IMR-90 (cell line): ENCODE measurements at regions not wholly inside any gene's neighbourhood (a gene's known extent, or its start where the extent isn't known, plus 50 kb on each side); places are given as distances from the start of the nearest gene placed in this dataset.
A peak's percentile ranks its signal among the peaks of the same experiment; 100 is the strongest.

Source experiments
- ATAC-seq: fragments of 200-7000 bp; cut with Tn5 transposase; 2 replicates; pipeline ENCODE4 v1.9.1; 2020; ENCODE audit warnings: low read depth, mild to moderate bottlenecking, moderate library complexity
- BruUV-seq: library from RNA; stranded (reverse); fragments of 400-500 nt; replicated peaks from 2 replicates; lab custom pipeline; 2021; lab: Mats Ljungman, UMichigan
- CTCF ChIA-PET: fragments of 300-600 bp; formaldehyde crosslinking; extraction: SDS; loops from one replicate; lab custom pipeline; 2021; ENCODE audit warnings: antibody characterized with exemption; lab: Yijun Ruan, JAX
- POLR2A ChIA-PET: fragments of 300-600 bp; sonication (Branson Sonifier 250); formaldehyde crosslinking; loops from one replicate; lab custom pipeline; 2022; ENCODE audit warnings: antibody characterized with exemption; ENCODE audit not compliant: unreplicated experiment; lab: Charles Lee
- DNase-seq: peaks from one replicate; pipeline ENCODE4 v3.0.0; 2013
- H2AFZ ChIP-seq: replicated peaks from 2 replicates; pipeline ENCODE3; 2013; ENCODE audit warnings: low read length, mild to moderate bottlenecking; ENCODE audit not compliant: poor library complexity
- H2AK5ac ChIP-seq: 2 replicates; pipeline ENCODE4 v1.6.1; 2013; ENCODE audit warnings: low read depth, low read length, inconsistent platforms
- H2AK9ac ChIP-seq: replicated peaks from 2 replicates; pipeline ENCODE3; 2013; ENCODE audit warnings: mild to moderate bottlenecking, low read depth, low read length, moderate library complexity; ENCODE audit not compliant: poor library complexity
- H2BK120ac ChIP-seq: 2 replicates; pipeline ENCODE4 v1.6.1; 2013; ENCODE audit warnings: low read depth, low read length, inconsistent platforms
- H2BK15ac ChIP-seq: 3 replicates; pipeline ENCODE4 v1.6.1; 2013; ENCODE audit warnings: low read depth, low read length, inconsistent platforms
- H2BK20ac ChIP-seq: 2 replicates; pipeline ENCODE4 v1.6.1; 2013; ENCODE audit warnings: low read depth, mild to moderate bottlenecking, inconsistent platforms, low read length, moderate library complexity
- H2BK5ac ChIP-seq: 2 replicates; pipeline ENCODE4 v1.6.1; 2013; ENCODE audit warnings: mild to moderate bottlenecking, low read depth, low read length, inconsistent platforms; ENCODE audit not compliant: poor library complexity, severe bottlenecking
- H3K14ac ChIP-seq: replicated peaks from 2 replicates; pipeline ENCODE4 v1.6.1; 2013; ENCODE audit warnings: low read depth, low read length, inconsistent platforms
- H3K18ac ChIP-seq: 2 replicates; pipeline ENCODE4 v1.6.1; 2013; ENCODE audit warnings: low read depth, low read length, control low read depth
- H3K23ac ChIP-seq: 2 replicates; pipeline ENCODE4 v1.6.1; 2013; ENCODE audit warnings: low read depth, low read length, inconsistent platforms
- H3K27ac ChIP-seq: 2 replicates; pipeline ENCODE4 v1.5.1; 2013; ENCODE audit warnings: mild to moderate bottlenecking, control low read depth, low read length; ENCODE audit not compliant: insufficient read depth
- H3K27me3 ChIP-seq: 2 replicates; pipeline ENCODE4 v1.6.1; 2013; ENCODE audit warnings: low read length; ENCODE audit not compliant: control insufficient read depth, insufficient read depth
- H3K36me3 ChIP-seq: 2 replicates; pipeline ENCODE4 v1.6.1; 2013; ENCODE audit warnings: low read length, mixed read lengths; ENCODE audit not compliant: control insufficient read depth, insufficient read depth
- H3K4ac ChIP-seq: 2 replicates; pipeline ENCODE4 v1.6.1; 2013; ENCODE audit warnings: low read depth, low read length, inconsistent platforms
- H3K4me1 ChIP-seq: 2 replicates; pipeline ENCODE4 v1.6.1; 2013; ENCODE audit warnings: low read length, mixed read lengths; ENCODE audit not compliant: control insufficient read depth, insufficient read depth
- H3K4me2 ChIP-seq: 2 replicates; pipeline ENCODE4 v1.6.1; 2013; ENCODE audit warnings: low read depth, mild to moderate bottlenecking, control low read depth, low read length, moderate library complexity
- H3K4me3 ChIP-seq: 2 replicates; pipeline ENCODE4 v1.5.1; 2013; ENCODE audit warnings: low read depth, mild to moderate bottlenecking, control low read depth, low read length, moderate library complexity; ENCODE audit not compliant: insufficient read depth
- H3K56ac ChIP-seq: 2 replicates; pipeline ENCODE4 v1.6.1; 2013; ENCODE audit warnings: low read length, inconsistent platforms; ENCODE audit not compliant: insufficient read depth; ENCODE audit errors: extremely low read depth
- H3K79me1 ChIP-seq, 2 experiments: 2 replicates each; pipeline ENCODE4 v1.6.1; 2013; ENCODE audit warnings: low read length in 2 of 2, inconsistent platforms in 1 of 2, low read depth in 1 of 2
- H3K9ac ChIP-seq: 2 replicates; pipeline ENCODE4 v1.6.1; 2013; ENCODE audit warnings: low read depth, low read length, control low read depth
- H3K9me1 ChIP-seq: 2 replicates; pipeline ENCODE4 v1.6.1; 2013; ENCODE audit warnings: low read length, inconsistent platforms; ENCODE audit not compliant: insufficient read depth
- H3K9me3 ChIP-seq: 2 replicates; pipeline ENCODE4 v1.6.1; 2013; ENCODE audit warnings: low read length; ENCODE audit not compliant: control insufficient read depth, insufficient read depth
- H4K20me1 ChIP-seq: 2 replicates; pipeline ENCODE4 v1.6.1; 2013; ENCODE audit warnings: low read length, inconsistent platforms; ENCODE audit not compliant: insufficient read depth
- H4K5ac ChIP-seq: 2 replicates; pipeline ENCODE4 v1.6.1; 2013; ENCODE audit warnings: mild to moderate bottlenecking, low read depth, low read length, control low read depth
- H4K8ac ChIP-seq, 2 experiments: 2 replicates each; pipeline ENCODE4 v1.6.1; 2013; ENCODE audit warnings: low read depth in 2 of 2, low read length in 2 of 2, control low read depth in 1 of 2, inconsistent platforms in 1 of 2
- H4K91ac ChIP-seq: 2 replicates; pipeline ENCODE4 v1.6.1; 2013; ENCODE audit warnings: low read depth, low read length, inconsistent platforms; ENCODE audit not compliant: insufficient read depth
- BHLHE40 ChIP-seq: fragments of 150-350 bp; IDR thresholded peaks from 2 replicates; pipeline ENCODE4 v1.6.1; 2016; ENCODE audit warnings: mild to moderate bottlenecking, low read depth, low read length
- FOS ChIP-seq: fragments of 150-350 bp; IDR thresholded peaks from 2 replicates; pipeline ENCODE4 v1.6.1; 2016; ENCODE audit warnings: low read depth, low read length
- MAFK ChIP-seq: IDR thresholded peaks from 2 replicates; pipeline ENCODE4 v1.6.1; 2012; ENCODE audit warnings: low read depth, low read length, improper control_type of control experiment
- MXI1 ChIP-seq: IDR thresholded peaks from 2 replicates; pipeline ENCODE4 v1.6.1; 2012; ENCODE audit warnings: low read depth, mild to moderate bottlenecking, low read length, moderate library complexity, borderline replicate concordance
- NFE2L2 ChIP-seq: fragments of 150-350 bp; IDR thresholded peaks from 2 replicates; pipeline ENCODE4 v1.6.1; 2016; ENCODE audit warnings: low read depth, mild to moderate bottlenecking, low read length
- POLR2A ChIP-seq: IDR thresholded peaks from 2 replicates; pipeline ENCODE4 v1.6.1; 2012; ENCODE audit warnings: mild to moderate bottlenecking, low read depth, low read length
- RAD21 ChIP-seq: IDR thresholded peaks from 2 replicates; pipeline ENCODE4 v1.6.1; 2012; ENCODE audit warnings: low read length, improper control_type of control experiment
- RCOR1 ChIP-seq: IDR thresholded peaks from 2 replicates; pipeline ENCODE4 v1.6.1; 2012; ENCODE audit warnings: mild to moderate bottlenecking, low read length, improper control_type of control experiment; ENCODE audit not compliant: insufficient replicate concordance
- RFX5 ChIP-seq: IDR thresholded peaks from 2 replicates; pipeline ENCODE4 v1.8.0; 2012; ENCODE audit warnings: low read depth, mild to moderate bottlenecking, low read length, moderate library complexity
- WGBS, 2 experiments: methylation state at CpG; one replicate each; pipeline versions ENCODE4 v1.1.5 to v1.1.7; 2013; ENCODE audit warnings: missing lambda C conversion rate in 2 of 2; ENCODE audit not compliant: insufficient read length in 1 of 2; ENCODE audit errors: extremely low coverage in 2 of 2; 5-methylcytosine and 5-hydroxymethylcytosine counted together
- dilution Hi-C: fragments of 300-500 bp; cut with HindIII; formaldehyde crosslinking; loops from one replicate; pipeline ENCODE4 v1.14.3; 2018; ENCODE audit warnings: low sequenced_read_pairs; ENCODE audit not compliant: unreplicated experiment
- in situ Hi-C: fragments of 300-500 bp; cut with MboI; formaldehyde crosslinking; loops from 3 replicates; pipeline ENCODE4 v1.14.3; 2019; ENCODE audit warnings: low sequenced_read_pairs, inconsistent platforms, mixed read lengths
- intact Hi-C: fragments of 100-400 bp; cut with micrococcal nuclease; formaldehyde crosslinking; loops from 2 replicates; pipeline ENCODE4 v1.10.0; 2022
- TF ChIP-seq, protein P1 (sequence below): fragments of 150-350 bp; IDR thresholded peaks from 2 replicates; pipeline ENCODE4 v1.6.1; 2016; ENCODE audit warnings: low read depth, mild to moderate bottlenecking, low read length, moderate library complexity, borderline replicate concordance
- TF ChIP-seq, protein P2 (sequence below): conservative IDR thresholded peaks from 2 replicates; pipeline ENCODE4 v1.5.1; 2012; ENCODE audit warnings: mild to moderate bottlenecking, low read depth, low read length, improper control_type of control experiment

DNA sequence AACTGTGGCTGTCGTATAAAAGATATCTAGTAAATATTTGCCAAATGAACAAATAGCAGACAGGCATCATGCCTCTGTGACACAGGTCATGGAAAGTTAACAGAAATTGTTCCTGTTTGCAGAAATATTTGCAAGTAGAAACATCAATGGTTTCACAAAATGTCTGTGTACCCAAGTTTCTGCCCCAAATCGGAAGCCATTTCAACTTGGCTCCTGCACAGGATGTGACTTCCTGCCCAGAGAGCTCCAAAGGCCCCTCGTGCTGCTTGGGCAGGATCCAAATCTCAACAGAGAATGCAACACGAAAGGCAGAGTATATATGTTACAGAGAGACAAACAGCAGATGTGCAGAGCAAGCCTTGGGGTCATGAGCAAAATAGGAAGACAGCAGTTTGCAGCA is 95.5 kb upstream of the SERP2 start:
- Histone ChIP-seq H2BK120ac (no peak overlapping the region), H2AK5ac (no peak overlapping the region), H4K8ac (no peak overlapping the region), H2BK15ac (0 out of 3 replicates have a peak overlapping the region, but pooled peaks have one; percentile 30), H3K9me1 (peaks cover 7% of the 10 kb centered on the region), H3K56ac (no peak overlapping the region), H3K14ac (no peak overlapping the region), H3K27ac (no peak overlapping the region), H3K18ac (no peak overlapping the region), H3K36me3 (no peaks in the 10 kb centered on the region), H3K4me1 (peaks cover 17% of the 10 kb centered on the region), H3K4me3 (no peak overlapping the region), H3K79me1 (no peaks in the 10 kb centered on the region), H4K20me1 (no peaks in the 10 kb centered on the region), H2AK9ac (no peak overlapping the region), H3K27me3 (no peaks in the 10 kb centered on the region), H2BK20ac (no peak overlapping the region), H4K5ac (no peak overlapping the region), H3K4ac (no peak overlapping the region), H3K9ac (no peak overlapping the region), H3K23ac (no peak overlapping the region), H2AFZ (peak overlapping the region; percentile 21), H3K4me2 (no peak overlapping the region), H3K9me3 (no peaks in the 10 kb centered on the region), H4K91ac (no peak overlapping the region), H2BK5ac (no peak overlapping the region)
- ChIA-PET POLR2A (no interaction called here), CTCF (no interaction called here)
- intact Hi-C loops (no loop called here), dilution Hi-C loops (no loop called here), in situ Hi-C loops (no loop called here)
- no TSS peak for BruUV-seq
- TF ChIP-seq MXI1, result no peak
- no peak for TF ChIP-seq RFX5
- no peak for TF ChIP-seq MAFK
- no peak for TF ChIP-seq RCOR1
- no peak for TF ChIP-seq RAD21
- TF ChIP-seq, protein P1, sequence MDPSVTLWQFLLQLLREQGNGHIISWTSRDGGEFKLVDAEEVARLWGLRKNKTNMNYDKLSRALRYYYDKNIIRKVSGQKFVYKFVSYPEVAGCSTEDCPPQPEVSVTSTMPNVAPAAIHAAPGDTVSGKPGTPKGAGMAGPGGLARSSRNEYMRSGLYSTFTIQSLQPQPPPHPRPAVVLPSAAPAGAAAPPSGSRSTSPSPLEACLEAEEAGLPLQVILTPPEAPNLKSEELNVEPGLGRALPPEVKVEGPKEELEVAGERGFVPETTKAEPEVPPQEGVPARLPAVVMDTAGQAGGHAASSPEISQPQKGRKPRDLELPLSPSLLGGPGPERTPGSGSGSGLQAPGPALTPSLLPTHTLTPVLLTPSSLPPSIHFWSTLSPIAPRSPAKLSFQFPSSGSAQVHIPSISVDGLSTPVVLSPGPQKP, result no peak
- TF ChIP-seq NFE2L2, result no peak
- no peak for TF ChIP-seq FOS
- TF ChIP-seq, protein P2, sequence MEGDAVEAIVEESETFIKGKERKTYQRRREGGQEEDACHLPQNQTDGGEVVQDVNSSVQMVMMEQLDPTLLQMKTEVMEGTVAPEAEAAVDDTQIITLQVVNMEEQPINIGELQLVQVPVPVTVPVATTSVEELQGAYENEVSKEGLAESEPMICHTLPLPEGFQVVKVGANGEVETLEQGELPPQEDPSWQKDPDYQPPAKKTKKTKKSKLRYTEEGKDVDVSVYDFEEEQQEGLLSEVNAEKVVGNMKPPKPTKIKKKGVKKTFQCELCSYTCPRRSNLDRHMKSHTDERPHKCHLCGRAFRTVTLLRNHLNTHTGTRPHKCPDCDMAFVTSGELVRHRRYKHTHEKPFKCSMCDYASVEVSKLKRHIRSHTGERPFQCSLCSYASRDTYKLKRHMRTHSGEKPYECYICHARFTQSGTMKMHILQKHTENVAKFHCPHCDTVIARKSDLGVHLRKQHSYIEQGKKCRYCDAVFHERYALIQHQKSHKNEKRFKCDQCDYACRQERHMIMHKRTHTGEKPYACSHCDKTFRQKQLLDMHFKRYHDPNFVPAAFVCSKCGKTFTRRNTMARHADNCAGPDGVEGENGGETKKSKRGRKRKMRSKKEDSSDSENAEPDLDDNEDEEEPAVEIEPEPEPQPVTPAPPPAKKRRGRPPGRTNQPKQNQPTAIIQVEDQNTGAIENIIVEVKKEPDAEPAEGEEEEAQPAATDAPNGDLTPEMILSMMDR, result no peak
- TF ChIP-seq BHLHE40, result no peak
- TF ChIP-seq POLR2A, result no peak
- no peak for DNase-seq
- WGBS, 2 experiments, result no CpG with 5 or more reads among the region's 4 CpGs
- no peak for ATAC-seq
